DOHH2 (cell line): ENCODE measurements at regions not wholly inside any gene's neighbourhood (a gene's known extent, or its start where the extent isn't known, plus 50 kb on each side); places are given as distances from the start of the nearest gene placed in this dataset.

ENCODE experiments used
- H3F3A ChIP-seq: fragments of 200-600 bp; sonication (generic), shearing (Covaris generic); 2 replicates; pipeline ENCODE4 v1.6.0; 2016; ENCODE audit warnings: antibody characterized with exemption, mild to moderate bottlenecking; ENCODE audit not compliant: control insufficient read depth, insufficient read depth
- H3K27ac ChIP-seq: fragments of 200-600 bp; sonication (generic); 2 replicates; pipeline ENCODE4 v1.5.1; 2014; ENCODE audit warnings: low read depth, mild to moderate bottlenecking, low read length, moderate library complexity
- H3K27me3 ChIP-seq: fragments of 200-600 bp; sonication (generic); 2 replicates; pipeline ENCODE4 v1.6.1; 2014; ENCODE audit warnings: mild to moderate bottlenecking, low read length, mixed read lengths; ENCODE audit not compliant: control insufficient read depth
- H3K36me3 ChIP-seq: fragments of 200-600 bp; sonication (generic); 2 replicates; pipeline ENCODE4 v1.6.1; 2014; ENCODE audit warnings: mild to moderate bottlenecking, low read length, moderate library complexity, mixed read lengths; ENCODE audit not compliant: control insufficient read depth
- H3K4me1 ChIP-seq: fragments of 200-600 bp; sonication (generic); 2 replicates; pipeline ENCODE4 v1.6.1; 2014; ENCODE audit warnings: mild to moderate bottlenecking, low read length, mixed read lengths; ENCODE audit not compliant: control insufficient read depth
- H3K4me2 ChIP-seq: fragments of 200-600 bp; sonication (generic); 2 replicates; pipeline ENCODE4 v1.6.0; 2014; ENCODE audit warnings: mild to moderate bottlenecking, low read length, moderate library complexity
- H3K4me3 ChIP-seq: fragments of 200-600 bp; sonication (generic); 2 replicates; pipeline ENCODE4 v1.5.1; 2014; ENCODE audit warnings: mild to moderate bottlenecking, low read length, mixed read lengths
- H3K79me2 ChIP-seq: fragments of 200-600 bp; sonication (generic); 2 replicates; pipeline ENCODE4 v1.6.1; 2014; ENCODE audit warnings: mild to moderate bottlenecking, low read length, mixed read lengths; ENCODE audit not compliant: control insufficient read depth
- H3K9me2 ChIP-seq: fragments of 200-600 bp; sonication (generic); replicated peaks from 2 replicates; pipeline ENCODE4 v1.6.1; 2014; ENCODE audit warnings: mild to moderate bottlenecking, low read length, mixed read lengths; ENCODE audit not compliant: control insufficient read depth
- H3K9me3 ChIP-seq: fragments of 200-600 bp; sonication (generic); 2 replicates; pipeline ENCODE4 v1.6.1; 2014; ENCODE audit warnings: antibody characterized with exemption, low read length, mixed read lengths; ENCODE audit not compliant: control insufficient read depth, insufficient read depth
- H4K20me1 ChIP-seq: fragments of 200-600 bp; sonication (generic); 2 replicates; pipeline ENCODE4 v1.6.0; 2014; ENCODE audit warnings: low read depth, mild to moderate bottlenecking, antibody characterized with exemption, low read length, moderate library complexity; ENCODE audit not compliant: control insufficient read depth, insufficient read depth
- CTCF ChIP-seq: fragments of 200-600 bp; sonication (generic); IDR thresholded peaks from one replicate; pipeline ENCODE4 v1.5.1; 2014; ENCODE audit warnings: antibody characterized with exemption, mild to moderate bottlenecking, low read depth, low read length; ENCODE audit not compliant: poor library complexity, severe bottlenecking
- EZH2phosphoT487 ChIP-seq: fragments of 200-600 bp; sonication (generic); IDR thresholded peaks from 2 replicates; pipeline ENCODE4 v1.6.1; 2017; ENCODE audit warnings: borderline replicate concordance, mild to moderate bottlenecking, antibody characterized with exemption, low read length, moderate library complexity, mixed read lengths

GRCh38 chr6:45830441-45831139 is 185.1 kb downstream of the CLIC5 start:
- Histone ChIP-seq H3K36me3 (no peaks in the 10 kb centered on the region), H3K27ac (no peak overlapping the region), H4K20me1 (no peaks in the 10 kb centered on the region), H3K27me3 (peaks cover 16% of the 10 kb centered on the region), H3K9me3 (no peaks in the 10 kb centered on the region), H3K4me2 (peak overlapping the region; percentile 14), H3K4me1 (peaks cover 13% of the 10 kb centered on the region), H3F3A (no peaks in the 10 kb centered on the region; the same call in 1 of the 2 replicates), H3K4me3 (no peak overlapping the region), H3K9me2 (no peaks in the 10 kb centered on the region), H3K79me2 (no peaks in the 10 kb centered on the region)
- TF ChIP-seq EZH2phosphoT487: no peak
- TF ChIP-seq CTCF: no peak

DNA sequence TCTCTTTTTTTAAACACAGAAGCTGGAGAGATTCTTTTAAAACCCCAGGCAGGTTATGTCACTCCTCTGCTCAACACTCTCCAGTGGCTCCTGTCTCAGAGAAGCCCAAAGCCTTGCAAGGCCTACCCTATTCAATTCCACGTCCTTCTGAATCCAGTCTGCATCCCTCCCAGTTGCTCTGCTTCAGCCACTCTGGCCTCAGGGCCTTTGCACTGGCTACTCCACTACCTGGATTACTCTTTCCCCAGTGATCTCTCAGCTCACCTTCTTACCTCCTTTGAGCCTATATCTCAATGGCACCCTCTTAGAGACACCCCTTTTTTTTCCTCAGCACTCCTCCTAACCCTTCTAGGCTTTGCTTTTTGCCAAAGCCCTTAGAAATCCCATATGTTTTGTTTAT is 185.8 kb downstream of the CLIC5 start:
- Histone ChIP-seq H3K27ac (no peak overlapping the region), H3K27me3 (peaks cover 16% of the 10 kb centered on the region), H3K9me3 (no peaks in the 10 kb centered on the region), H3K4me3 (no peak overlapping the region), H4K20me1 (no peaks in the 10 kb centered on the region), H3K9me2 (no peaks in the 10 kb centered on the region), H3K4me1 (peaks cover 13% of the 10 kb centered on the region), H3F3A (no peaks in the 10 kb centered on the region; the same call in 1 of the 2 replicates), H3K36me3 (no peaks in the 10 kb centered on the region), H3K79me2 (no peaks in the 10 kb centered on the region), H3K4me2 (no peak overlapping the region)
- TF ChIP-seq EZH2phosphoT487 (no peak), CTCF (no peak)

GRCh38 chr6:45827952-45828530 is 187.6 kb downstream of the CLIC5 start:
- Histone ChIP-seq H3K4me2 (no peak overlapping the region), H3K9me3 (no peaks in the 10 kb centered on the region), H3K79me2 (no peaks in the 10 kb centered on the region), H3K27ac (no peak overlapping the region), H3K9me2 (no peaks in the 10 kb centered on the region), H3K36me3 (no peaks in the 10 kb centered on the region), H3F3A (no peaks in the 10 kb centered on the region; the same call in 1 of the 2 replicates), H3K4me3 (no peak overlapping the region), H3K4me1 (peaks cover 13% of the 10 kb centered on the region), H4K20me1 (no peaks in the 10 kb centered on the region), H3K27me3 (peaks cover 16% of the 10 kb centered on the region)
- TF ChIP-seq CTCF (no peak), EZH2phosphoT487 (no peak)
